HL-60/S4 treated with retinoic acid at 250 ng/mL for 4 days and 3 days (cell line): ENCODE measurements at regions not wholly inside any gene's neighbourhood (a gene's known extent, or its start where the extent isn't known, plus 50 kb on each side); places are given as distances from the start of the nearest gene placed in this dataset.
"Not testable (repeated sequence)": the region's sequence is repeated elsewhere in the genome, so short reads cannot be mapped to it uniquely, and the experiment has no call there.

Experiments used
- in situ Hi-C: fragments of 300-500 bp; cut with MboI; formaldehyde crosslinking; loops from 2 replicates; pipeline ENCODE4 v1.7.0; 2022; ENCODE audit warnings: low sequenced_read_pairs

GRCh38 chr5:42235241-42235640 lies 188.0 kb upstream of the GHR start:
- in situ Hi-C loops = no loop called here

GRCh38 chr5:42235837-42236236 lies 187.4 kb upstream of the GHR start:
- in situ Hi-C loops = no loop called here

- in situ Hi-C loops = no loop called here
Observed at GRCh38 chr5:42241636-42242035, 181.6 kb upstream of the GHR start.

GRCh38 chr5:42242210-42242609 lies 181.0 kb upstream of the GHR start:
- in situ Hi-C loops = no loop called here

GRCh38 chr5:42242881-42243485 lies 180.3 kb upstream of the GHR start:
- in situ Hi-C loops = no loop called here

GRCh38 chr5:42252306-42252705 lies 170.9 kb upstream of the GHR start:
- in situ Hi-C loops = no loop called here

GRCh38 chr5:42259914-42260313 lies 163.3 kb upstream of the GHR start:
- in situ Hi-C loops = not testable (repeated sequence)

- in situ Hi-C loops = no loop called here
Observed at GRCh38 chr5:42267091-42267490, 156.1 kb upstream of the GHR start.

- in situ Hi-C loops = not testable (repeated sequence)
Observed at GRCh38 chr5:42268170-42268569, 155.1 kb upstream of the GHR start.

- in situ Hi-C loops = no loop called here
Observed at GRCh38 chr5:42268630-42269029, 154.6 kb upstream of the GHR start.

GRCh38 chr5:42270771-42271170 lies 152.5 kb upstream of the GHR start:
- in situ Hi-C loops = no loop called here

GRCh38 chr5:42274913-42275312 lies 148.3 kb upstream of the GHR start:
- in situ Hi-C loops = no loop called here

GRCh38 chr5:42277293-42277692 lies 145.9 kb upstream of the GHR start:
- in situ Hi-C loops = no loop called here

GRCh38 chr5:42284584-42284983 lies 138.7 kb upstream of the GHR start:
- in situ Hi-C loops = no loop called here

GRCh38 chr5:42285230-42285629 lies 138.0 kb upstream of the GHR start:
- in situ Hi-C loops = no loop called here

- in situ Hi-C loops = no loop called here
Observed at GRCh38 chr5:42300496-42300895, 122.7 kb upstream of the GHR start.

- in situ Hi-C loops = no loop called here
Observed at GRCh38 chr5:42301349-42301748, 121.9 kb upstream of the GHR start.

- in situ Hi-C loops = no loop called here
Observed at GRCh38 chr5:42302186-42302585, 121.1 kb upstream of the GHR start.

GRCh38 chr5:42306287-42306686 lies 117.0 kb upstream of the GHR start:
- in situ Hi-C loops = no loop called here

- in situ Hi-C loops = no loop called here
Observed at GRCh38 chr5:42309865-42310264, 113.4 kb upstream of the GHR start.

GRCh38 chr5:42315214-42315613 lies 108.0 kb upstream of the GHR start:
- in situ Hi-C loops = no loop called here

- in situ Hi-C loops = no loop called here
Observed at GRCh38 chr5:42317575-42317974, 105.7 kb upstream of the GHR start.

- in situ Hi-C loops = not testable (repeated sequence)
Observed at GRCh38 chr5:42319546-42319945, 103.7 kb upstream of the GHR start.
